HCT116 (cell line): ENCODE measurements at regions not wholly inside any gene's neighbourhood (a gene's known extent, or its start where the extent isn't known, plus 50 kb on each side); places are given as distances from the start of the nearest gene placed in this dataset.

ENCODE experiments used
- CEBPB ChIP-seq: IDR thresholded peaks from 2 replicates; pipeline ENCODE4 v1.6.1; 2012; ENCODE audit warnings: low read depth
- CTCF ChIP-seq, 3 experiments: fragments of 200-600 bp in 1 of 3; sonication (generic) in 1 of 3; IDR thresholded peaks in 2 of 3; conservative IDR thresholded peaks in 1 of 3; 2 replicates each; pipeline ENCODE4 v1.5.1; 2012 to 2017; ENCODE audit warnings: low read depth in 2 of 3, low read length in 2 of 3, antibody characterized with exemption in 1 of 3, borderline replicate concordance in 1 of 3, control low read depth in 1 of 3, mild to moderate bottlenecking in 1 of 3, mixed read lengths in 1 of 3, mixed run types in 1 of 3, moderate library complexity in 1 of 3; ENCODE audit not compliant: insufficient read depth in 1 of 3
- ELF1 ChIP-seq: IDR thresholded peaks from 2 replicates; pipeline ENCODE4 v1.6.1; 2012; ENCODE audit warnings: low read depth, borderline replicate concordance
- RAD21 ChIP-seq: IDR thresholded peaks from 2 replicates; pipeline ENCODE4 v1.6.1; 2012; ENCODE audit warnings: low read depth, mild to moderate bottlenecking
- TF ChIP-seq, protein P1 (sequence below): IDR thresholded peaks from 2 replicates; pipeline ENCODE4 v1.6.1; 2011; ENCODE audit warnings: mild to moderate bottlenecking, low read length, moderate library complexity; ENCODE audit not compliant: insufficient replicate concordance; ENCODE audit errors: extremely low read depth

- TF ChIP-seq CEBPB (no peak), ELF1 (no peak), CTCF (IDR thresholded peaks at IDR 0.05 in 2 of 3, conservative IDR thresholded peaks at IDR 0.05 in 1 of 3; ENCODE audit: borderline replicate concordance in 1 of 3, insufficient read depth in 1 of 3, low read depth in 2 of 3, low read length in 2 of 3) (no peak), RAD21 (no peak)
- TF ChIP-seq, protein P1, sequence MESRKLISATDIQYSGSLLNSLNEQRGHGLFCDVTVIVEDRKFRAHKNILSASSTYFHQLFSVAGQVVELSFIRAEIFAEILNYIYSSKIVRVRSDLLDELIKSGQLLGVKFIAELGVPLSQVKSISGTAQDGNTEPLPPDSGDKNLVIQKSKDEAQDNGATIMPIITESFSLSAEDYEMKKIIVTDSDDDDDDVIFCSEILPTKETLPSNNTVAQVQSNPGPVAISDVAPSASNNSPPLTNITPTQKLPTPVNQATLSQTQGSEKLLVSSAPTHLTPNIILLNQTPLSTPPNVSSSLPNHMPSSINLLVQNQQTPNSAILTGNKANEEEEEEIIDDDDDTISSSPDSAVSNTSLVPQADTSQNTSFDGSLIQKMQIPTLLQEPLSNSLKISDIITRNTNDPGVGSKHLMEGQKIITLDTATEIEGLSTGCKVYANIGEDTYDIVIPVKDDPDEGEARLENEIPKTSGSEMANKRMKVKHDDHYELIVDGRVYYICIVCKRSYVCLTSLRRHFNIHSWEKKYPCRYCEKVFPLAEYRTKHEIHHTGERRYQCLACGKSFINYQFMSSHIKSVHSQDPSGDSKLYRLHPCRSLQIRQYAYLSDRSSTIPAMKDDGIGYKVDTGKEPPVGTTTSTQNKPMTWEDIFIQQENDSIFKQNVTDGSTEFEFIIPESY = no peak
Observed at GRCh38 chr1:170306513-170306910, 160.8 kb downstream of the NTMT2 start.
